Esophagus muscularis mucosa (tissue), 4 donors: ENCODE measurements at regions not wholly inside any gene's neighbourhood (a gene's known extent, or its start where the extent isn't known, plus 50 kb on each side); places are given as distances from the start of the nearest gene placed in this dataset.

Experiments used
- DNase-seq: peaks from one replicate; pipeline ENCODE4 v3.0.0-alpha.2; 2017; ENCODE audit errors: extremely low spot score
- H3K27ac ChIP-seq, 4 donors: fragments of 200-600 bp; sonication (generic); replicated peaks in 1 of 4; 1 replicate in 3 of 4; 2 replicates in 1 of 4; pipeline ENCODE4 v1.5.1; 2016 to 2019; ENCODE audit warnings: mild to moderate bottlenecking in 1 of 4
- H3K27me3 ChIP-seq, 4 donors: fragments of 200-600 bp; sonication (generic); one replicate each; pipeline versions ENCODE4 v1.5.1 to v1.6.0; 2016 to 2019
- H3K36me3 ChIP-seq, 4 donors: fragments of 200-600 bp; sonication (generic); one replicate each; pipeline ENCODE4 v1.5.1; 2016 to 2019
- H3K4me1 ChIP-seq, 4 donors: fragments of 200-600 bp; sonication (generic); one replicate each; pipeline ENCODE4 v1.5.1; 2016 to 2019
- H3K4me3 ChIP-seq, 4 donors: fragments of 200-600 bp; sonication (generic); 1 replicate in 2 of 4; 2 replicates in 2 of 4; pipeline ENCODE4 v1.5.1; 2016 to 2019; ENCODE audit warnings: mild to moderate bottlenecking in 4 of 4, moderate library complexity in 1 of 4
- H3K9me3 ChIP-seq, 4 donors: fragments of 200-600 bp; sonication (generic); 1 replicate in 3 of 4; 2 replicates in 1 of 4; pipeline ENCODE4 v1.5.1; 2016 to 2019
- EP300 ChIP-seq: sonication (generic); formaldehyde crosslinking; IDR thresholded peaks from one replicate; pipeline ENCODE4 v1.6.1; 2017; ENCODE audit warnings: antibody characterized with exemption
- POLR2A ChIP-seq: fragments of 450-650 bp; IDR thresholded peaks from one replicate; pipeline ENCODE4 v1.6.1; 2017; ENCODE audit warnings: antibody characterized with exemption, moderate library complexity, mild to moderate bottlenecking, low read depth
- POLR2AphosphoS5 ChIP-seq, 2 donors: sonication (generic); formaldehyde crosslinking; IDR thresholded peaks; one replicate each; pipeline ENCODE4 v1.6.1; 2017; ENCODE audit warnings: antibody characterized with exemption in 2 of 2
- WGBS: methylation state at CpG from one replicate; pipeline ENCODE4 v1.1.5; 2018; 5-methylcytosine and 5-hydroxymethylcytosine counted together
- intact Hi-C: fragments of 100-400 bp; cut with DNase I; formaldehyde crosslinking; loops from one replicate; pipeline ENCODE4 v1.15.1; 2023
- TF ChIP-seq, protein P1 (sequence below), 3 experiments: fragments of 200-600 bp in 2 of 3; fragments of 450-650 bp in 1 of 3; sonication (generic) in 2 of 3; IDR thresholded peaks; one replicate each; pipeline ENCODE4 v1.5.1; 2017 to 2019; ENCODE audit warnings: antibody characterized with exemption in 3 of 3, mild to moderate bottlenecking in 2 of 3, moderate library complexity in 1 of 3

- 97% methylated on average over 4 of the region's 4 CpGs for WGBS
- H3K4me3 ChIP-seq, result no peak overlapping the region
- DNase-seq, result peak; percentile 29
- H3K27me3 ChIP-seq, result peaks cover 0 to 10% (median 0%) of the 10 kb centered on the region in 4 donors
- peaks cover 0 to 22% (median 14%) of the 10 kb centered on the region in 4 donors for H3K9me3 ChIP-seq
- no peaks in the 10 kb centered on the region for H3K4me1 ChIP-seq
- intact Hi-C loops, result no loop called here
- no peaks in the 10 kb centered on the region for H3K36me3 ChIP-seq
- no peak for TF ChIP-seq EP300
- TF ChIP-seq POLR2AphosphoS5 (IDR thresholded peaks at IDR 0.05), result no peak
- TF ChIP-seq POLR2A, result no peak
- TF ChIP-seq, protein P1, sequence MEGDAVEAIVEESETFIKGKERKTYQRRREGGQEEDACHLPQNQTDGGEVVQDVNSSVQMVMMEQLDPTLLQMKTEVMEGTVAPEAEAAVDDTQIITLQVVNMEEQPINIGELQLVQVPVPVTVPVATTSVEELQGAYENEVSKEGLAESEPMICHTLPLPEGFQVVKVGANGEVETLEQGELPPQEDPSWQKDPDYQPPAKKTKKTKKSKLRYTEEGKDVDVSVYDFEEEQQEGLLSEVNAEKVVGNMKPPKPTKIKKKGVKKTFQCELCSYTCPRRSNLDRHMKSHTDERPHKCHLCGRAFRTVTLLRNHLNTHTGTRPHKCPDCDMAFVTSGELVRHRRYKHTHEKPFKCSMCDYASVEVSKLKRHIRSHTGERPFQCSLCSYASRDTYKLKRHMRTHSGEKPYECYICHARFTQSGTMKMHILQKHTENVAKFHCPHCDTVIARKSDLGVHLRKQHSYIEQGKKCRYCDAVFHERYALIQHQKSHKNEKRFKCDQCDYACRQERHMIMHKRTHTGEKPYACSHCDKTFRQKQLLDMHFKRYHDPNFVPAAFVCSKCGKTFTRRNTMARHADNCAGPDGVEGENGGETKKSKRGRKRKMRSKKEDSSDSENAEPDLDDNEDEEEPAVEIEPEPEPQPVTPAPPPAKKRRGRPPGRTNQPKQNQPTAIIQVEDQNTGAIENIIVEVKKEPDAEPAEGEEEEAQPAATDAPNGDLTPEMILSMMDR (IDR thresholded peaks at IDR 0.05), result no peak
- no peak overlapping the region for H3K27ac ChIP-seq
These were observed 259.5 kb downstream of the SOD2 start for GRCh38 chr6:159433550-159433949.

- H3K9me3 ChIP-seq, result peaks cover 0 to 22% (median 14%) of the 10 kb centered on the region in 4 donors
- H3K27ac ChIP-seq, result no peak overlapping the region
- no peak overlapping the region for H3K4me3 ChIP-seq
- WGBS, result 90% methylated on average over 1 of the region's 1 CpG
- H3K27me3 ChIP-seq, result peaks cover 0 to 10% (median 0%) of the 10 kb centered on the region in 4 donors
- no peaks in the 10 kb centered on the region for H3K36me3 ChIP-seq
- H3K4me1 ChIP-seq, result no peaks in the 10 kb centered on the region
- intact Hi-C loops, result no loop called here
- TF ChIP-seq, protein P1 (IDR thresholded peaks at IDR 0.05), result no peak
- TF ChIP-seq POLR2AphosphoS5 (IDR thresholded peaks at IDR 0.05), result no peak
- TF ChIP-seq POLR2A, result no peak
- no peak for TF ChIP-seq EP300
- peak; percentile 19 for DNase-seq
These were observed 261.3 kb downstream of the SOD2 start for GRCh38 chr6:159431750-159432149.

GRCh38 chr6:159430323-159430722 is 261.1 kb downstream of the FNDC1 start:
- peaks cover 0 to 22% (median 14%) of the 10 kb centered on the region in 4 donors for H3K9me3 ChIP-seq
- peak; percentile 4 for DNase-seq
- TF ChIP-seq POLR2AphosphoS5 (IDR thresholded peaks at IDR 0.05), result no peak
- no peak for TF ChIP-seq EP300
- TF ChIP-seq, protein P1 (IDR thresholded peaks at IDR 0.05), result no peak
- TF ChIP-seq POLR2A, result no peak
- no peak overlapping the region for H3K4me3 ChIP-seq
- H3K36me3 ChIP-seq, result no peaks in the 10 kb centered on the region
- intact Hi-C loops, result no loop called here
- no peaks in the 10 kb centered on the region for H3K4me1 ChIP-seq
- no peaks in the 10 kb centered on the region for H3K27me3 ChIP-seq
- 83% methylated on average over 3 of the region's 3 CpGs for WGBS
- no peak overlapping the region for H3K27ac ChIP-seq

GRCh38 chr6:159429433-159429832 is 260.2 kb downstream of the FNDC1 start:
- no peak for DNase-seq
- WGBS, result 81% methylated on average over 2 of the region's 2 CpGs
- Histone ChIP-seq H3K27ac (no peak overlapping the region), H3K4me1 (no peaks in the 10 kb centered on the region), H3K4me3 (no peak overlapping the region), H3K36me3 (no peaks in the 10 kb centered on the region), H3K9me3 (peaks cover 0 to 22% (median 14%) of the 10 kb centered on the region in 4 donors), H3K27me3 (no peaks in the 10 kb centered on the region)
- intact Hi-C loops, result no loop called here
- TF ChIP-seq EP300, result no peak
- TF ChIP-seq, protein P1 (IDR thresholded peaks at IDR 0.05), result no peak
- TF ChIP-seq POLR2AphosphoS5 (IDR thresholded peaks at IDR 0.05), result no peak
- no peak for TF ChIP-seq POLR2A

DNA sequence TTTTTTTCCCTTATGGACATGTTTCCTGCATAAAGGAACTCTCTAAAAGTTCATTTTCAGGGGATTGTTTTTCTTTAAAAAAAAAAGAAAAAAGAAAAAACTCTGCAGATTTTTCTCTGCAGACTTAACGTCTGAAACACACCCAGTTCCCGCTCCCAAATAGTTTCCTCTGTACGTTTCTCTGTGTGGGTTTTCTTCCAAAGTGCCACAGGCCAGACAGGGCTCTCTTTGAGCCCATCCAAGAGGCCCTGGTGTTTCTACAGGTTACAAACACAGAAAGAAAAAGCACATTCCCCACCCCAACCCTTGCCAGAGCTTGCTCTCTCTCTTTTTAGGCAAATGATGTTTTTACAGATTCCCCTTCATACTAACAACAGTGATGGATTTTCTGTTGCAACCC is 258.6 kb downstream of the FNDC1 start:
- no peaks in the 10 kb centered on the region for H3K36me3 ChIP-seq
- H3K9me3 ChIP-seq, result peaks cover 0 to 12% (median 4%) of the 10 kb centered on the region in 4 donors
- no peaks in the 10 kb centered on the region for H3K4me1 ChIP-seq
- intact Hi-C loops, result no loop called here
- TF ChIP-seq POLR2A (no peak), POLR2AphosphoS5 (IDR thresholded peaks at IDR 0.05) (no peak), EP300 (no peak)
- TF ChIP-seq, protein P1 (IDR thresholded peaks at IDR 0.05), result no peak
- peak; percentile 42 for DNase-seq
- no peak overlapping the region for H3K4me3 ChIP-seq
- 60% methylated on average over 3 of the region's 3 CpGs for WGBS
- no peaks in the 10 kb centered on the region for H3K27me3 ChIP-seq
- no peak overlapping the region for H3K27ac ChIP-seq
